MM.1S (cell line): ENCODE measurements at regions not wholly inside any gene's neighbourhood (a gene's known extent, or its start where the extent isn't known, plus 50 kb on each side); places are given as distances from the start of the nearest gene placed in this dataset.

Source experiments
- DNase-seq: peaks from one replicate; pipeline ENCODE4 v3.0.0-alpha.2; 2015
- H2AFZ ChIP-seq: fragments of 300-600 bp; sonication (generic); 2 replicates; pipeline ENCODE4 v1.6.0; 2016; ENCODE audit warnings: antibody characterized with exemption, low read length
- H3F3A ChIP-seq: fragments of 300-600 bp; sonication (generic); 2 replicates; pipeline ENCODE4 v1.6.1; 2016; ENCODE audit warnings: mild to moderate bottlenecking, antibody characterized with exemption, low read length, moderate library complexity, mixed read lengths; ENCODE audit not compliant: insufficient read depth
- H3K27ac ChIP-seq: fragments of 300-600 bp; sonication (generic); 2 replicates; pipeline ENCODE4 v1.5.1; 2016; ENCODE audit warnings: mild to moderate bottlenecking, low read length
- H3K27me3 ChIP-seq: fragments of 300-600 bp; sonication (generic); replicated peaks from 2 replicates; pipeline ENCODE4 v1.6.0; 2016; ENCODE audit warnings: low read length; ENCODE audit not compliant: insufficient read depth
- H3K36me3 ChIP-seq: fragments of 300-600 bp; sonication (generic); replicated peaks from 2 replicates; pipeline ENCODE4 v1.6.1; 2016; ENCODE audit warnings: mild to moderate bottlenecking, low read length, mixed read lengths; ENCODE audit not compliant: insufficient read depth
- H3K4me1 ChIP-seq: fragments of 300-600 bp; sonication (generic); 2 replicates; pipeline ENCODE4 v1.6.1; 2016; ENCODE audit warnings: low read length, mixed read lengths
- H3K4me2 ChIP-seq: fragments of 300-600 bp; sonication (generic); 2 replicates; pipeline ENCODE4 v1.6.0; 2016; ENCODE audit warnings: low read depth, low read length
- H3K4me3 ChIP-seq: fragments of 300-600 bp; sonication (generic); 2 replicates; pipeline ENCODE4 v1.5.1; 2016; ENCODE audit warnings: low read length, mixed read lengths
- H3K79me2 ChIP-seq: fragments of 300-600 bp; sonication (generic); 2 replicates; pipeline ENCODE4 v1.6.1; 2016; ENCODE audit warnings: mixed run types, low read length, mixed read lengths
- H3K9ac ChIP-seq: fragments of 300-600 bp; sonication (generic); 2 replicates; pipeline ENCODE4 v1.6.1; 2016; ENCODE audit warnings: low read length, mixed read lengths
- H3K9me2 ChIP-seq: fragments of 300-600 bp; sonication (generic); replicated peaks from 2 replicates; pipeline ENCODE4 v1.6.1; 2016; ENCODE audit warnings: mild to moderate bottlenecking, low read length, mixed read lengths; ENCODE audit not compliant: insufficient read depth
- H3K9me3 ChIP-seq: fragments of 300-600 bp; sonication (generic); replicated peaks from 2 replicates; pipeline ENCODE4 v1.6.1; 2016; ENCODE audit warnings: mild to moderate bottlenecking, low read length, mixed read lengths; ENCODE audit not compliant: insufficient read depth
- H4K20me1 ChIP-seq: fragments of 300-600 bp; sonication (generic); 2 replicates; pipeline ENCODE4 v1.6.1; 2016; ENCODE audit warnings: mild to moderate bottlenecking, low read length, moderate library complexity, mixed read lengths; ENCODE audit not compliant: insufficient read depth
- EZH2 ChIP-seq: fragments of 300-600 bp; sonication (generic); optimal IDR thresholded peaks from 2 replicates; pipeline ENCODE3; 2017; ENCODE audit warnings: low read depth, mild to moderate bottlenecking, antibody characterized with exemption, low read length, mixed read lengths
- EZH2phosphoT487 ChIP-seq: fragments of 300-600 bp; sonication (generic); IDR thresholded peaks from 2 replicates; pipeline ENCODE4 v1.6.1; 2018; ENCODE audit warnings: antibody characterized with exemption, low read length
- TF ChIP-seq, protein P1 (sequence below): fragments of 300-600 bp; sonication (generic); IDR thresholded peaks from 2 replicates; pipeline ENCODE4 v1.5.1; 2016; ENCODE audit warnings: antibody characterized with exemption, low read length, mixed read lengths

- no peaks in the 10 kb centered on the region for H3K36me3 ChIP-seq
- H3F3A ChIP-seq = no peaks in the 10 kb centered on the region
- TF ChIP-seq EZH2phosphoT487 = no peak
- TF ChIP-seq EZH2 = no peak
- TF ChIP-seq, protein P1, sequence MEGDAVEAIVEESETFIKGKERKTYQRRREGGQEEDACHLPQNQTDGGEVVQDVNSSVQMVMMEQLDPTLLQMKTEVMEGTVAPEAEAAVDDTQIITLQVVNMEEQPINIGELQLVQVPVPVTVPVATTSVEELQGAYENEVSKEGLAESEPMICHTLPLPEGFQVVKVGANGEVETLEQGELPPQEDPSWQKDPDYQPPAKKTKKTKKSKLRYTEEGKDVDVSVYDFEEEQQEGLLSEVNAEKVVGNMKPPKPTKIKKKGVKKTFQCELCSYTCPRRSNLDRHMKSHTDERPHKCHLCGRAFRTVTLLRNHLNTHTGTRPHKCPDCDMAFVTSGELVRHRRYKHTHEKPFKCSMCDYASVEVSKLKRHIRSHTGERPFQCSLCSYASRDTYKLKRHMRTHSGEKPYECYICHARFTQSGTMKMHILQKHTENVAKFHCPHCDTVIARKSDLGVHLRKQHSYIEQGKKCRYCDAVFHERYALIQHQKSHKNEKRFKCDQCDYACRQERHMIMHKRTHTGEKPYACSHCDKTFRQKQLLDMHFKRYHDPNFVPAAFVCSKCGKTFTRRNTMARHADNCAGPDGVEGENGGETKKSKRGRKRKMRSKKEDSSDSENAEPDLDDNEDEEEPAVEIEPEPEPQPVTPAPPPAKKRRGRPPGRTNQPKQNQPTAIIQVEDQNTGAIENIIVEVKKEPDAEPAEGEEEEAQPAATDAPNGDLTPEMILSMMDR = no peak
- no peaks in the 10 kb centered on the region for H3K79me2 ChIP-seq
- H3K9ac ChIP-seq = no peak overlapping the region
- H3K4me2 ChIP-seq = no peak overlapping the region
- no peaks in the 10 kb centered on the region for H3K9me2 ChIP-seq
- no peak overlapping the region for H3K27ac ChIP-seq
- no peaks in the 10 kb centered on the region for H3K4me1 ChIP-seq
- H3K4me3 ChIP-seq = no peak overlapping the region
- no peak for DNase-seq
- H2AFZ ChIP-seq = no peak overlapping the region
- H4K20me1 ChIP-seq = no peaks in the 10 kb centered on the region
- no peaks in the 10 kb centered on the region for H3K27me3 ChIP-seq
- no peaks in the 10 kb centered on the region for H3K9me3 ChIP-seq
These were observed 434.5 kb upstream of the KCND2 start for GRCh38 chr7:119838444-119838843.

- TF ChIP-seq EZH2 (no peak), EZH2phosphoT487 (no peak)
- TF ChIP-seq, protein P1 = no peak
- no peaks in the 10 kb centered on the region for H3K4me1 ChIP-seq
- peak; percentile 37 for DNase-seq
- no peaks in the 10 kb centered on the region for H3K79me2 ChIP-seq
- H3K27me3 ChIP-seq = no peaks in the 10 kb centered on the region
- no peaks in the 10 kb centered on the region for H3K9me3 ChIP-seq
- H3K9me2 ChIP-seq = no peaks in the 10 kb centered on the region
- no peak overlapping the region for H3K27ac ChIP-seq
- H3K4me2 ChIP-seq = no peak overlapping the region
- no peaks in the 10 kb centered on the region for H3F3A ChIP-seq
- no peak overlapping the region for H2AFZ ChIP-seq
- H3K9ac ChIP-seq = no peak overlapping the region
- H4K20me1 ChIP-seq = no peaks in the 10 kb centered on the region
- no peak overlapping the region for H3K4me3 ChIP-seq
- H3K36me3 ChIP-seq = no peaks in the 10 kb centered on the region
These were observed 430.6 kb upstream of the KCND2 start for GRCh38 chr7:119842337-119842736.

DNA sequence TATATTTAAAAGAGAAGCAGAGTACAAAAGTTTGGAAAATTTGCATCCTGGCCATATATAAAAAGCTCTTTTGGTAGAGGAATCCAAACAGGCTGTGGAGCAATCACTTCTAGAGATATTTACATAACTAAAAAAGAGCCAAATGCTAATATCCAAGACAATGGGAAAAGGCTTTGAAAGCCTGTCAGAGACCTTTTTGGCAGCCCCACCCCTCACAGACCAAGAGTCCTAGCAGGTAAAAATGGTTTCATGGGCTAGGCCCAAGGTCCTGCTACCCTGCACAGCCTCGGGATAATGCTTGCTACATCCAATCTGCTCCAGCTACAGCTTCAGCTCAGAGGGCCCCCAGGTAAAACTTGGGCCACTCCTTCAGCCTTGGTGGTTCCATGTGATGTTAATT lies 430.2 kb upstream of the KCND2 start:
- no peak for DNase-seq
- Histone ChIP-seq H3K9ac (no peak overlapping the region), H3K4me3 (no peak overlapping the region), H4K20me1 (no peaks in the 10 kb centered on the region), H3K4me2 (no peak overlapping the region), H3K27me3 (no peaks in the 10 kb centered on the region), H3K36me3 (no peaks in the 10 kb centered on the region), H3K79me2 (no peaks in the 10 kb centered on the region), H3K4me1 (no peaks in the 10 kb centered on the region), H3K27ac (no peak overlapping the region), H3F3A (no peaks in the 10 kb centered on the region), H3K9me3 (no peaks in the 10 kb centered on the region), H3K9me2 (no peaks in the 10 kb centered on the region), H2AFZ (no peak overlapping the region)
- no peak for TF ChIP-seq EZH2
- TF ChIP-seq, protein P1 = no peak
- no peak for TF ChIP-seq EZH2phosphoT487

GRCh38 chr7:119861385-119861784 lies 411.6 kb upstream of the KCND2 start:
- Histone ChIP-seq H3K79me2 (no peaks in the 10 kb centered on the region), H3K9ac (no peak overlapping the region), H3K4me3 (no peak overlapping the region), H3K27ac (no peak overlapping the region), H3K4me2 (no peak overlapping the region), H3K36me3 (no peaks in the 10 kb centered on the region), H4K20me1 (no peaks in the 10 kb centered on the region), H3K9me3 (no peaks in the 10 kb centered on the region), H3F3A (no peaks in the 10 kb centered on the region), H2AFZ (no peak overlapping the region), H3K9me2 (no peaks in the 10 kb centered on the region), H3K4me1 (no peaks in the 10 kb centered on the region), H3K27me3 (no peaks in the 10 kb centered on the region)
- TF ChIP-seq EZH2phosphoT487 (no peak), EZH2 (no peak)
- TF ChIP-seq, protein P1 = no peak
- no peak for DNase-seq
